SK-N-SH treated with all-trans-retinoic acid at 6 μM for 48 hours (cell line): ENCODE measurements at regions not wholly inside any gene's neighbourhood (a gene's known extent, or its start where the extent isn't known, plus 50 kb on each side); places are given as distances from the start of the nearest gene placed in this dataset.

ENCODE experiments used
- OSR1 ChIP-seq: fragments of 250-450 bp; sonication (Bioruptor Pico); IDR thresholded peaks from 2 replicates; pipeline ENCODE4 v1.8.0; 2022; ENCODE audit warnings: moderate library complexity, mild to moderate bottlenecking, inconsistent platforms
- PATZ1 ChIP-seq: fragments of 250-450 bp; sonication (Bioruptor Pico); IDR thresholded peaks from 2 replicates; pipeline ENCODE4 v1.8.0; 2020; ENCODE audit warnings: mild to moderate bottlenecking, moderate library complexity, borderline replicate concordance
- RARB ChIP-seq: fragments of 250-450 bp; sonication (Bioruptor Pico); IDR thresholded peaks from 2 replicates; pipeline ENCODE4 v1.8.0; 2021; ENCODE audit warnings: mild to moderate bottlenecking, moderate library complexity
- TF ChIP-seq, protein P1 (sequence below): fragments of 250-450 bp; sonication (Bioruptor Pico); IDR thresholded peaks from 2 replicates; pipeline ENCODE4 v1.8.0; 2021; ENCODE audit warnings: low read depth, mild to moderate bottlenecking, moderate library complexity, borderline replicate concordance

- TF ChIP-seq RARB (CRISPR knock-in tag) (no peak), PATZ1 (CRISPR knock-in tag) (no peak), OSR1 (CRISPR knock-in tag) (no peak)
- TF ChIP-seq, protein P1, sequence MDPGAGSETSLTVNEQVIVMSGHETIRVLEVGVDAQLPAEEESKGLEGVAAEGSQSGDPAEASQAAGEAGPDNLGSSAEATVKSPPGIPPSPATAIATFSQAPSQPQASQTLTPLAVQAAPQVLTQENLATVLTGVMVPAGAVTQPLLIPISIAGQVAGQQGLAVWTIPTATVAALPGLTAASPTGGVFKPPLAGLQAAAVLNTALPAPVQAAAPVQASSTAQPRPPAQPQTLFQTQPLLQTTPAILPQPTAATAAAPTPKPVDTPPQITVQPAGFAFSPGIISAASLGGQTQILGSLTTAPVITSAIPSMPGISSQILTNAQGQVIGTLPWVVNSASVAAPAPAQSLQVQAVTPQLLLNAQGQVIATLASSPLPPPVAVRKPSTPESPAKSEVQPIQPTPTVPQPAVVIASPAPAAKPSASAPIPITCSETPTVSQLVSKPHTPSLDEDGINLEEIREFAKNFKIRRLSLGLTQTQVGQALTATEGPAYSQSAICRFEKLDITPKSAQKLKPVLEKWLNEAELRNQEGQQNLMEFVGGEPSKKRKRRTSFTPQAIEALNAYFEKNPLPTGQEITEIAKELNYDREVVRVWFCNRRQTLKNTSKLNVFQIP (CRISPR knock-in tag): no peak
Observed at GRCh38 chr1:181204530-181204929, 116.0 kb downstream of the IER5 start.
